CD4-positive, alpha-beta T cell treated with Interleukin-15 for 4 hours (primary cell): ENCODE measurements at regions not wholly inside any gene's neighbourhood (a gene's known extent, or its start where the extent isn't known, plus 50 kb on each side); places are given as distances from the start of the nearest gene placed in this dataset.

Source experiments
- DNase-seq: peaks from one replicate; pipeline ENCODE4 v3.0.0-alpha.2; 2020; ENCODE audit warnings: low spot score

DNA sequence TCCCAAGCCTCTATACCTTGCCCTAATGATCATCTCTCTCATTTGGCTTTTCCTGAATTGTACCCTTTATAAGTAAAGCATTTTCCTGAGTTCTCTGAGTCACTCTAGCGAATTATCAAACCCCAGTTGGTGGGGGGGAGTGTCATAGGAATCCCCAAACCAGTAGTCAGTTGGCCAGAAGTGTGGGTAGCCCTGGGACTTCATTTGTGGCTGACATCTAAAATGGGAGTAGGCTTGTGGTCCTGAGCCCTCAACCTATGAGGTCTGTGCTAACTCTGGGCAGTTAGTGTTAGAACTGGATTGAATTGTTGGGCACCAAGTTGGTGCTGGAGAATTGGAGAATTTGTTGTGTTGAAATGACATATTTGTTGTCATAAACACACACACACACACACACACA lies 91.3 kb downstream of the BBS10 start:
- no peak for DNase-seq

DNA sequence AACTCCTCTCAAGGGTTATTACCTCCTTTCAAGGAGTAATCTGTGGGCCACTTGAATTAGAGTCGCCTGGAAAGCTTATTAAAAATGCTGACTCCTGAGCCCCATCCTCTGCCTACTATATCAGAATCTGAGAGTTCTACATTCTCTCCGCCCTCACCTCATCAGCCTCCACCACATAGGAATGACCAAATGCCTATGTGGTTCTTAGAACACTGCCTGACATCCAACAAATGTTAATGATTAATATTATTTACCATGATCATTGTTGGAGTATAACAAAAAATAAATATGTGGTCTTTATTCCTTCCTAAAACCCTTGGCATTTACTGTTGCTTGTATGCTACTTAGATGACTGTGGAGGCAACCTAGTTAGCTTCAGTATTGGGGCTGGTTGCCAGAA lies 91.9 kb downstream of the BBS10 start:
- DNase-seq, result no peak

DNA sequence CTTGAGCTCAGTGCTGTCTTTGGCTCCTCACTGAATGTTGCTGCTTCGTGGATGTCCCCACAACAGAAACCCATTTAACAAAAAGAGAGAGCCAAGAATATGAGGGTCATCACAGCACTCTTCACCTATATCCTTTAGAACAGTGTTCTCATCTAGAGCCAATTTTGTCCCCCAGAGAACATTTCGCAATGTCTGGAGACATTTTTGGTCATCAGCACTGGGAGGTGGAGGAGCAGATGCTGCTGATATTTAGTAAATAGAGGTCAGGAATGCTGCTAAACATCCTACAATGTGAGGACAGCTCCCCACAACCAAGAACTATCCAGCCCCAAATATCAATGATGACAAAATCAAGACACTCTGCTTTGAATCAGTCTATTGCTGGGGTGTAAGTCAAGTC lies 92.5 kb downstream of the BBS10 start:
- DNase-seq, result no peak

DNA sequence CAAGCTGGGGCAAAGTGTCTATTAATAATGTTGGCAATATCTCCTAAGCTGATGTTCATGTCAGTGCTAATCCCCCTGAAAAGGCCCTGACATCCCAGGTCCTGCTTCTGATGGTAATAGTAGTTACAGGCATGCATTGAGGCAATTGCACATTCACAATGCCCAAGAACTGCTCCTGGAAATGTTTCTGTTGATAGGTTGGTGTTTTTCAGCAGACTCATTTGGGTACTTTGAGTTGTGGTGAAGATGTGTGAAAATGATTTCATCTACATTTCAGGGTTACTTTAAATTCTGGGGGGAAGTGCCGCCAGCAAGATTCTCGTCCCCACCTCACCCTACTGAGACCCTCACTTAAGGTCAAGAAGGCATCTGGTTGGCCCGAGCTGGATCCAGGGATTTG lies 92.9 kb downstream of the BBS10 start:
- no peak for DNase-seq

DNA sequence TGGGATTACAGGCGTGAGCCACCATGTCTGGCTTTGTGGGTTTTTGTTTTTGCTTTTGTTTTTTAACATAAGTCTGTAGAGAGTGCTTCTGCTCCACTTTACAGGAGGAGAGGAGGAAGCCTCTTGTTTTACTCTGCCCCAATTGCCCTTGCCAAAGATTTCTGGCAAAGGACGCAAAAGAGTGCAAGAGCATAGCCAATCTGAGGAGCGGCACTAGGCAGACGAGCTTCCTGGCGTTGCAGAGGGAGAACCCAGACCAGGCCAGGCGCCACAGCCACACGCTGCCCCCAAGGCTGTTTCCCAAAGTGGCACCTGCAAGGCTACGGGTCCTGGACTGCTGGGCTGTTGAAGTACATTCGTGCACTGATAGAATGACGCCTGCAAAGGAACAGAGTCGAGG lies 96.2 kb downstream of the BBS10 start:
- no peak for DNase-seq

DNA sequence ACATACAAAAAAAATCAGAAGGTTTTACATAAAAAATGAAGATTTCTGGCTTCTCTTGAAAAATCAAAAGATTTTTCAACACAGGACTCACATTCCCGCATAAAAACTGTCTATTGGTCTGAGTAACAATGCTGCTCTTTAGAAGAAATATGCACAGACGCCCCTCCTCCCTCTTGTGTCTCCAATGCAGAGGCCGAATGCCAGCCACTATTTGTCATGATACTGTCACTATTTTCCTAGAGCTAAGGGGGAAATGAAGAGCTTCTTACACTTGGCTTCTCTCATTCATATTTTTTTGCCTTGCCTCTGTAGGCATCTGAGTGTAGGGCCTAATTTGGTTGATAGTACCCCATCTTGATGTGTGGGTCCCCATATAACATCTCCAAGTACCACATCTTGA lies 98.0 kb downstream of the BBS10 start:
- DNase-seq, result no peak

DNA sequence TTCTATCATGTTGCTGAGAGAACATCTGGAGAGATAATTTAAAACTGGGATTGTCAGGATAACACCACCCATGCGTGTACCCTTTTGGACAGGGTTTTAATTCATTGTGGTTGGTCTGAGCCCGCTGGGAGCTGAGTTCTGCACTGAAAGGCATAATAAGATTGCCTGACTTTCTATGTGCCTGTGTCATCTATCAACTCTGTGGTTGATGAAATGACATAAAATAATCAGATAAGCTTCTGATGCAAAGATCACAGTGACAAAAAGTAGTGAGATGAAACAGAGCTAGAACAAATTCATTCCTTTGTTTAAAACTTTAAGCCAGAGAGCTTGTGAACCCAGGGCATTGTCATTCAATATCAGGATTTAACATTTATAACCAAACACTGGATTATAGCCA lies 98.7 kb downstream of the BBS10 start:
- DNase-seq, result no peak

DNA sequence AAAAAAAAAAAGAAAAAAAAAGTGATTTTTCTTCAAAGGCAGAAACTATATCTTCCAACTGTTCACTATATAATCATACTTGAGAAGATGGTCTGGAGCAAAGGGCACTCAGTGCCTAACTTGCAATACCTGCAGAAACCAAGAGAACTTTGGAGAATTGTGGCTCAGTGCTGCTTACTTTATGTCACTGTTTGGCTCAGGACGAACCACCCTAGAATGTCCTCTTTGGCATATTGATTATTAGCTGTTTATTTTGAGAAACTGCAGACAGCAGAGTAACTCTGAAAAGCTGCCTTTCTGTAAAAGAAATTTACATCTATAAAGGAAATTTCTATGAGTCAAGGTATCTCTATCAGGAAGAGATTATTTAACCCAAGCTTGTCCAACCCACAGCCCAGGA lies 100.2 kb downstream of the BBS10 start:
- no peak for DNase-seq

DNA sequence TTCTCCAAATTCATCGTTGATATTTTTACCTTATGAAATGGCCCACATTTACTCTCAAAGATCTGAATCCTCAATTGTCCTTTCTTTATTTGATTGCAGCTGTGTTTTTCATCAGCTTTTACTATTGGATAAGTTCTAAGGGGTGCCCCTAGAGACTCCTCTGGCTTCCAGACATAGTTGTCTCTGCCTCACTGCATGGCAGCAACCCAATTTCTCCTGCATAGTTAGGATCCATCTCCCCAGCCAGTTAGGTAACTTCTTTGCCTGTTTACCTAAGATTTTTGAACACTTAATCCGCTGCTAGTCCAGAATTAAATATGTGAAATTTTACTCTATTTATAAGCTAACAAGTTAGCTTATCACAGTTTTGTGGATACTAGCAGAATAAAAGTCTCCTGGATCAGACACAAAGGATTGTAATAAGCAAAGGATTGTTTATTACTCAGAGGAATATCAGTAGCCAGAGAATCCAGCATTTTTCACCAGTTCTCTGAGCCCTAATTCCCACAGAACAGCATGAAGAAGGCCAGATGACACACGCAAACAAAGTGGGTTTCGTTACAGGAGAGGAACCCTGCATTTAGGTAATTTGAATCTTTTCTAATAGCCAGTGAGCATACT lies 101.1 kb downstream of the BBS10 start:
- no peak for DNase-seq

DNA sequence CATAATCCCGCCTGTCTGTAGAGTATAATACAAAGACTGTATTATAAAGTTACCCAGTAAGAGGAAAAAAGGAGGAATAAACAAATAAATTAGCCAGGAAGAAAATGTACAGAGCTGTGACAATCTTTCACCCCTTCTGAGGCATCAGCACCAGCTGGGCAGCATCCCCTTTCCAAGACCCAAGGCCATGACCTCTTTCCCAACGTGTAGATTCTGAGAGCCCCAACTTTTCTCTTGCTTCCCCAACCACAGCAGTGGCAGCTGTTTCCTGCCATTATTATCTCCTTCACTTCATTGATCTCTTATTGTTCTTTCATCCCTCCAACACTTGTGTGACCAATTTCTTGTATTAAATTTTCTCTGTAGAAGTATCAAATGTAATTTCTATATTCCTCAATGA lies 101.6 kb downstream of the BBS10 start:
- no peak for DNase-seq

DNA sequence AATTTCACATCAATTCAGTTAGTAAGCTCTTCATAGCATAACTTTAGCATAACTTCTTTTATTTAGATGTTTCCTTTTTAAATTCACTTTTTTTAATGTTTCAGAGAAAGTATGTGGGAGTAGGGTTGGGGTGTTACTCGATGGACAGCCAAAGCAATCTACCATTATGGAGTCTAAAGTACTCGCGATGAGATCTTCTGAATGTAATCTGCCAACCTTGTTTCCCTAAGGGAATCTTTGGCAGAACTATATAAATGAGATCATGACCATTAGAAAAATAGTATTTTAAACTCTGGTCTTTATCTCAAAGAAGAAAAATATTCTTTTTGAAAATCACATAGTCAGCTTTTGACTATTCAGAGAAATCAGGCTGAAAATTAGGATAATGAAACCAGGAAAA lies 103.9 kb downstream of the BBS10 start:
- no peak for DNase-seq

DNA sequence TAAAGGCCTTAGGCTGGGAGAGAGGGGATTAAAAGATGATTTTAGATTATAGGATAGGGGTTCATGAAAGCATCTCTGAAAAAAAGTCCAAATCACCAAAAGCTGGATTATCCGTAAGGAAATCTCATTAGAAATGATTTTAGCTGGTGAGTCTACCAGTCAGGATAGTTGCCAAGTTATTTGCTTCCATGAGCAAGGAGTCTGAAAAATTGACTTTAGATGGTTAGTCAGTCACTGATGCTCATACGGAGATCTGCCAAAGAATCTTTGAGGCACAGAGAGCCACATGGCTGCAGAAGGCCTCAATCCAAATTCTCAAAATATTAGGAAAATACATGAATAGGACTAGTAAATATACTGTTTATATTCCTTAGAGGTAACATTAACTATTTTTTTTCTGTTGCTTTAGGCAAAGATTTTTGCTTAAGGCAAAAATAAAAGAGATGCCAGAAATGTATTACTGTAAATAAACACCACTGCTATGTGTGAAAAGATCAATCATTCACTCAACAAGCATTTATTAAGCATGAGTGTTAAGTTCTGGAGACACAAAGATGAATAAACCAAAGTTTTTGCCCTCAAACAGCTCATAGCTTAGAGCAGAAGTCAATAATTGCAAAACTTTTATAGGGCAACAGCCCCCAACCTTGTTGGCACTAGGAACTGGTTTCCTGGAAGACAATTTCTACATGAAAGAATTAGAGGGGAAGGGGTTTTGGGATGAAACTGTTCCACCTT lies 105.2 kb downstream of the BBS10 start:
- no peak for DNase-seq

DNA sequence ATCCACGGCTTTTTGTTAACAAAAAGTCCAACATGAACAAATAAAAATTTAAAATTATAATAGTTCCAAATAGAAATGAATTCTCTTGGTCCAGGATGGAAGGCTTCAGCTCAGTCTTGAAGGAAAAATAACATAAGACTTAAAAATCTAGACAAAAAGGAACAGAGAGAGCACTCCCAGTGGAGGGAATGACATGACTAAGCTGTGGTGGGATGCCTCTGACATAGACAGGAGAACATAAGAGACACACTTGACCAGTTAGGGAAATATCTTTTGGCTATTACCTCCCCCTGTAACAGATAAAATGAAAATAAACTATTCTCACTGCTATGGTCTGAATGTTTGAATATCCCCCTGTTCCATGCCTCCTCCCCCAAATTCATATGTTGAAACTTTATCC lies 106.8 kb downstream of the BBS10 start:
- no peak for DNase-seq

DNA sequence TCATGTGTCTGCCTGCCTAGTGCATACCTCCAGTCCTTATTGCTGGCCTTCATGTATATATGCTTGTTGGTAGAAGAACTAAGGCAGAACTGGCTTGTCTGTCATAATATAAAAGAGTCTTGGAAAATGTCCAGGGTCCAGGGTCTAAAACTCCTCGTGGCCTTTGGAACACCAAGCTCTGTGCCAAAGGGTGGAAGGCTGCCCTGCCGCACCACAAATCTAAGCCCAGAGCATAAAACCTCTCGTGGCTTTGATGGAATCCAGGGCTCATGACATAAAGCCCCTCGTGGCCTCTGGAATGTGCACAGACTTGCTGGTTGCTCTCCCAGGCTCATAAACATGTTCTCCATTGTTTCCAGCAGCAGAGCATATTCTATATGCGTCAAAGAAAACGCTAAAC lies 107.9 kb downstream of the BBS10 start:
- DNase-seq, result no peak

DNA sequence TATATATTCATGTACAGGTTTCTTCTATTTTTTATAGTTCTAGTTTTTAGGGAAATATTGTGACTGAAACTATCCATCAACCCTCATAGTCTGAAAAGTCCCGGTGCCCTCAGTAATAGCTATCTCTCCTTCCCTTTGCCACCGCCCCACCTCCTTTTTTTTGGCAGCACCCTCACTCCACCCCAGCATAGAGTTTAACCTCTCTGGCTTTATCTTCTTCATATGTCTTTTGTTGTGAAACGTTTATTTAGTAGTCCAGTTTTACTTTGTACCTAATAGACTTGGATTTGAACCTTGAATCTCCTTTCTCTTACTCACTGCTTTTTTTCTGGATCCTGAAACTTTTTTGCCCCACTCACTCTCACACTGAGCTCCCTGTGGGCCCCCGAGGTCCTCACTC lies 109.5 kb downstream of the BBS10 start:
- DNase-seq, result no peak

DNA sequence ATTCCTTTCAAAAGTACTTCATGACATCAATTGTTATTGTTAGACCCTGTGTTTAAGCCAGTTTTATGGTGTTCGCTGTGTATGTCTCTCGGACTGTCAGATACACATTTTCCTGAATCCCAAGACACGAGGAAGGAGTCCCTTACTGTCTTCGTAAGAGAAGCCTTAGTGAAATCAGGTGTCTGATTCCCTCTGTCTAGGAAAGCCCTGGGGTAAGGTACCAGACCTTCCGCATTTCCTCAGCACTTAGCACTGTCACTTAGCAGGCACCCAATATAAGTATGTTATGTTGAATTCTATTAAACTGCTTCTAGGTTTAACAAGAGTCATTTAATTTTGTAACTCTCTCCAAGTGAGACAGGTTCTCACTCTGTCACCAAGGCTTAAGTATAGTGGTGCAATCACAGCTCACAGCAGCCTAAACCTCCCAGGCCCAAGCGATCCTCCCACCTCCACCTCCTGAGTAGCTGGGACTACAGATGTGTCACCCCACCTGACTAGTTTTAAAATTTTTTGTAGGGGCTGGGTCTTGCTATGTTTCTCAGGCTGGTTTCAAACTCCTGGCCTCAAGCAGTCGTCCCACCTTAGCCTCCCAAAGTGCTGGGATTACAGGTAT lies 111.0 kb downstream of the BBS10 start:
- DNase-seq, result no peak

DNA sequence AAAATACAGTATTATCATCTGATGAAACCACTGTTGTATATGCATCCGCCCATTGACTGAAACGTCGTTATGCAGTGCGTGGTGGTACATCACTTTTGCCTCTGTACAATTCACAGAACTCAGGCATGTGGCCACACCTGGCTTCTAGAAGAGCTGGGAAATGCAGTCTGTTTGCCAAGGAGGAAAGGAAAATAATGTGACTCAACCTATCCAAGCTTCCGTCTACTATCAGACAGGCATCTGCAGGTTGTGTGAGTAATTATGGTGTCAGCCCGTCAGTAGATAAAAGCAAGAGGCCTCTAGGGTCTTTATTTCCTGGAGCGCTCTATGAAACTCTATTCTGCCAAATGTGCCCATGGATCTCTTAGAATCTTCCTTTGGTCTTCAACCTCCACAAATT lies 111.6 kb downstream of the BBS10 start:
- no peak for DNase-seq

DNA sequence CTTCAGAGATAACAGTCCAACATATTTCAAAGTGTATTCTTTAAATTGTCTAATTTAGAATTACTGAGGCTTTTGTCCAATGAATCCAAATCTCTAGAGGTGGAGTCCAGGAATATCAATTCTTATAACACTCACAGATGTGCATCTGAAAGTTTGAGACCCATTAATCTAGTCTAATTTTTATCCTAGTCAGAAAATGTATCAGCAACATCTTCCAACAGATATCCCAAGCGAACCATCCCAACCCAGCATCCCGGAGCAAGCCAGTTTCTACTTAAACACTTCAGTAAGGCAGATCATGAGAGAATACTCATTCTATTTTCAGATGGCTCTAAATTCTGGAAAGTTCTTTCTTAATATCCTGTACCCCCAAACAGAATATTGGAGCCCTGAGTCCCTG lies 113.5 kb downstream of the BBS10 start:
- no peak for DNase-seq

DNA sequence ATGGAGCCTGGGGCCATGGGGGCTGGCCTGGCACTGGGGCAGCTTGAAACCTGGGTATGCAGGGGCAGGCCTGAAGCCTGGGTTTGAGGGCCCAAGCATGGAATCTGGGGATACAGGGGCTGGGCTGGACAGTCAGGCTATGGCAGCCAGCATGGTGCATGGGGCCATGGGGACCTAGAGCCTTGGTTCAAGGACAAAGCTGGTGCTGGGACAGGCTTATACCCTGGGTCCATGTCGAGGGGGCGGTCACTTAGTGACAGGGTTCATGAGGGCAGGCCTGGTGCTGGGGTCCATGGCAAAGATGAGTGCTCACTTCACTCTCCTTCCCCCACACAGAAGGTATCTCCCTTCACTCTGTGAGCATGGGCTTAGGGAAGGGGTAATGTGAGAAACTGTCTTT lies 116.2 kb downstream of the BBS10 start:
- DNase-seq, result no peak

DNA sequence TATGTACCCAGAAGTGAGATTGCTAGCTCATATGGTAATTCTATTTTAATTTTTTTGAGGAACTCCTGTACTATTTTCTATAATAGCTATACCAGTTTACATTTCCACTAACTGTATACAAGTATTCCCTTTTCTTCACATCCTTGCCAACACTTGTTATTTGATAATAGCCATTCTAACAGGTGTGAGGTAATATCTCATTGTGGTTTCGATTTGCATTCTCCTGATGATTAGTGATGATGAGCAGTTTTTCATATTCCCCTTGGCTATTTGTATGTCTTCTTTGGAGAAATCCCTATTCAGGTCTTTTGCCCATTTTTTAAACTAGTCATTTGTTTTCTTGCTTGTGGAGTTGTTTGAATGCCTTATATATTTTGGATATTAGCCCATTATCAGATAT lies 121.3 kb downstream of the BBS10 start:
- no peak for DNase-seq

DNA sequence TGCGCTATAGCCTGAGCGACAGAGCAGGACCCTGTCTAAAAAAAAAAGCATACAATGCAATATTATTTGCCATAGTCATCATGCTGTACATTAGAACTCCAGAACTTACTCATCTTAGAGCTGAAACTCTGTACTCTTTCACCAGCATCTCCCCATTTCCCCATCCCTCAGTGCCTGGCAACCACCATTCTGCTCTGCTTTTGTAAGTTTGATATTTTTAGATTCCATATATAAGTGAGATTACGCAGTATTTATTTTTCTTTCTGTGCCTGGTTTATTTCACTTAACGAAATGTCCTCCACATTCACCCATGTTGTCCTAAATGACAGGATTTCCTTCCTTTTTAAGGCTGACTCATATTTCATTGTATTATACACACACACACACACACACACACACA lies 121.8 kb downstream of the BBS10 start:
- DNase-seq, result no peak

DNA sequence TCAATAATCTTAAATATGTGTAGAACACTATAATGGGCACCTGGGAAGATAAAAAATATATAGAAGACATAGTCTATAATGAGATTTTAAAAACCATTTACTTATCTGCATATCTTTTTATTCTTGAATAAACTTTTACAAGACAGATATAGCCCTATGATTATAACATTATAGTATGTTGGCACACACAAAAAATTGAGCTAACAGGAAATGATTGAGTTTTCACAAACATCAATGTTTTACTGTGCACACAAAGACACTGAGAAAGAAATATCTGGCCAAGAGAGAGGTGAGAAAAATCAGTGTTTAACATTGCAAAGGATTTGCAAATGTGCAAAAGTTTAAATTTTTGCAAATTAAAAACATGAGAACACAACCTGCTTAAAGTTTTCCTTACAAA lies 124.3 kb downstream of the BBS10 start:
- DNase-seq, result no peak

DNA sequence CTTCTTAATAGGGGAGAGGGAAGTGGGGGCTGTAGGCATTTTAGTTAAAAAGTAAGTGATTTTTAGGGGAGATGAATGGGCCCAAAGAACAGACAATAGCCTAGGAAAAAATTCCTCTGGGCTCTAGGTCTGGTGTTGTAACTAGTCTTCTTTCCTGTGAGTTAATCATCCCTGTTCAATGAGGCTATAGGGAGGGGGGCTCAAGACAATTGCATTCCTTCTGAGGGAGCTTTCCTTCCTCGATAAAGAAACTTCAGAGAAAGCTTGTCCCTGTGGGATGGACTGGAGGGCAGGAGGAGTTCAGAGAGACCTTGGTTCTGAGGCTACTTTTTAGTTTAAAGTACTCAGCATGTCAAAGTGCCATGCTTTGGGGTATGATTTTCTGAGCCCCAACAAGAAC lies 127.2 kb downstream of the BBS10 start:
- no peak for DNase-seq

DNA sequence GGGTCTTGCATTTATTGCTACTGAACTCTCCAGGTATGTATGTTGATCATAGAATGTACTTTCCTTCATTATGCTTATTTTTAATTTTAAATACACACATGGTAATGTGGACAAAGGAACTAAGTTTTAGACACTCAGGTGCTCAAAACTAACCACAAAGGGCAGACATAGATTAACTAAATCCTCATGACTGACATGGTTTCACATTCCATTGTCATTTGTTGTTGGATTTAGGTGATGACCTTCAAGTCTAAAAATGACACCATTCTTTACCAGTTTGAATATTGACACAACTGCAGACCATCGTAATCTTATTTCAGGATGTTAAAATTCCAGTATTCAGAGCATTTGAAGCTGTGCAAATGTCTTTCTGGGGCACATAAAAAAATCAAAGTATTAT lies 128.4 kb downstream of the BBS10 start:
- no peak for DNase-seq
